GM18951 (cell line): ENCODE measurements at regions not wholly inside any gene's neighbourhood (a gene's known extent, or its start where the extent isn't known, plus 50 kb on each side); places are given as distances from the start of the nearest gene placed in this dataset.
"Not testable (repeated sequence)": the region's sequence is repeated elsewhere in the genome, so short reads cannot be mapped to it uniquely, and the experiment has no call there.

Source experiments
- POLR2A ChIP-seq: IDR thresholded peaks from 4 replicates; pipeline ENCODE4 v1.6.1; 2011; ENCODE audit warnings: mild to moderate bottlenecking; ENCODE audit not compliant: insufficient read length, insufficient read depth; ENCODE audit errors: extremely low read depth
- in situ Hi-C: fragments of 300-500 bp; cut with MboI; formaldehyde crosslinking; loops from one replicate; pipeline ENCODE4 v1.12.0; 2022; ENCODE audit warnings: low sequenced_read_pairs, mixed read lengths, inconsistent platforms; ENCODE audit not compliant: unreplicated experiment

DNA sequence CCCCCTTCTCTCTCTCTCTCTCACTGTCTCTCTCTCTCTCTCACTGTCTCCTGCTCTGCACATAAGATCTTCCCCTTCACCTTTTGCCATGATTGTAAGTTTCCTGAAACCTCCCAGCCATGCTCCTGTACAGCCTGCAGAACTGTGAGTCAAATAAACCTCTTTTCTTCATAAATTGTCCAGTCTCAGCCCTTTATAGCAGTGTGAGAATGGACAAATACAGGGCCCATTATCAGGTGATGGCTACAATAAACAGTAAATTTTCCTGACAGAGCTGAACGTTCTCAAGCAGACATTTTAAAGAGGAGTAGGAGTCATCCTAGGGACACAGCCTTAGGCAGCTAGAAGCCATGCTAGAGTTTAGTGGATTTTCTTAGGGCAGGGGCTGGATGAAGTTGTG, 1679.7 kb upstream of the B3GALT2 start:
- in situ Hi-C loops, result no loop called here
- no peak for TF ChIP-seq POLR2A

DNA sequence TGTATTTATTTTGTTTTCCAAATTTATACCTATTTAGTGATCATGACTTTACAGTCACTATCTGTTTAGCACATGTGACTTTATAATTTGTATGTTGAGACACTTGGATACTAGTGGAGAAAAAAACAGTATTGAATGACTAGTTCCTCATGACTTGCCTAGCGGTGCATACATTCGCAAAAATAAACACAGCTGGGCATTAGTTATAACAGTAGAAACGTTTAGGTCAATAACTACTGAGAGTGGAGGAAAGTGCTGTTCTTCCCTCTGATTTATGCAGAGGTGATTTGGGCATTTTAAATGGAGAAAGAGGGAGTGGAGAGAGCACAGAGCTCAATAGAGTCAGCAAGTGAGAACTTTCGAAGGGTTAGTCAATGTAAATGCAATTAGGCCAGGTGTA, 1679.0 kb upstream of the B3GALT2 start:
- no peak for TF ChIP-seq POLR2A
- in situ Hi-C loops, result no loop called here

DNA sequence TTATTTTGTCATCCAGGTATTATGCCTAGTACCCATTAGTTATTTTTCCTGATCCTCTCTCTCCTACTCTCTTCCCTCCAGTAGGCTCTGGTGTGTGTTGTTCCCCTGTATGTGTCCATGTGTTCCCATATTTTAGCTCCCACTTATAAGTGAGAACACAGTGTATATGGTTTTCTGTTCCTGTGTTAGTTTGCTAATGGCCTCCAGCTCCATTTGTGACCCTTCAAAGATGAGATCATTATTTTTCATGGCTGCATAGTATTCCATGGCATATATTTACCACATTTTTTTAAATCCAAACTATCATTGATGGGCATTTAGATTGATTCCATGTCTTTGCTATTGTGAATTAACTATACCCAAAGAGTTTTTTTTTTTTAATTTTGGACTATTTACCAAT, 1675.7 kb upstream of the B3GALT2 start:
- in situ Hi-C loops, result no loop called here
- TF ChIP-seq POLR2A, result no peak

DNA sequence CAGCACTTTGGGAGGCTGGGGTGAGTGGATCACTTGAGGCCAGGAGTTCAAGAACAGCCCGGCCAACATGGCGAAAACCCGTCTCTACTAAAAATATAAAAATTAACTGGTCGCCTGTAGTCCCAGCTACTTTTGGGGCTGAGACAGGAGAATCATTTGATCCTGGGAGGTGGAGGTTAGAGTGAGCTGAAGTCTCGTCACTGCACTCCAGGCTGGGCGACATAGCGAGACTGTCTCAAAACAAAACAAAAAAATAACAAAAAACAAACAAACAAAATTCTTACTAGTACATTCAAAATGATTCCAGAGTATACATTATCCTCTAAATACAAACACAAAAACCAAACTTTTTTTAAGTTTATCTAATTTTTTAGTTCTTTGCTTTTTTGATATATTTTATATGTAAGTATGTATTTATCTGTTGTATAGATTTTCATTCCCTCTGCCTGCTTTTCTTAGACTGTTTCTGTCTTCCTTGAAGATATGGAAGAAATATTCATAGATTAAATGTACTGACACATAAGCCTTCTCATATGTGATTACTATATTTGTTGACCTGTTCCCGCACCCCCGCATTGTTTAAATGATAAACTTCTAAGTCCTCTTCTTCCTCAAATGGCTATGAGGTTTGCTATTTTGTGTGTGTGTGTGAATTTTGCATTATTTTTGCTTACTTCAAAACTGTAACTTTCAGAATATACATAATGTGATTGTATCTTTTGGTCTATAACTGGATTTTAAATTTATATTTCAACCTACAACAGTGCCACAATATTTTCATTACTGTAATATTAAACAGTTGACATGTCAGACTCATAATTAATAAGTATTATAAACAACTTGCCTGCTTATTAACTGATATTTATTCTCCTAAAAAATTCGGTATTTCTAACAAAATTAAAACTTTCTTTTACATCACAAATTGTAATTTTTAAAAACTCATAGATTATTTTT, 1674.1 kb upstream of the B3GALT2 start:
- in situ Hi-C loops, result no loop called here
- TF ChIP-seq POLR2A, result no peak

DNA sequence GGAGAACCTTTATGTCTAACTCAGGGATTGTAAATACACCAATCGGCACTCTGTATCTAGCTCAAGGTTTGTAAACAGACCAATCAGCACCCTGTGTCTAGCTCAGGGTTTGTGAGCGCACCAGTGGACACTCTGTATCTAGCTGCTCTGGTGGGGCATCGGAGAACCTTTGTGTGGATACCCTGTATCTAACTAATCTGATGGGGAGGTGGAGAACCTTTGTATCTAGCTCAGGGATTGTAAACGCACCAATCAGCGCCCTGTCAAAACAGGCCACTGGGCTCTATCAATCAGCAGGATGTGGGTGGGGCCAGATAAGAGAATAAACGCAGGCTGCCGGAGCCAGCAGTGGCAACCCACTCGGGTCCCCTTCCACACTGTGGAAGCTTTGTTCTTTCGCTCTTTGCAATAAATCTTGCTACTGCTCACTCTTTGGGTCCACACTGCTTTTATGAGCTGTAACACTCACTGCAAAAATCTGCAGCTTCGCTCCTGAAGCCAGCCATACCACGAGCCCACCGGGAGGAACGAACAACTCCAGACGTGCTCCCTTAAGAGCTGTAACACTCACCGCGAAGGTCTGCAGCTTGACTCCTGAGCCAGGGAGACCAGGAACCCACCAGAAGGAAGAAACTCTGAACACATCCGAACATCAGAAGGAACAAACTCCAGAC, 1673.2 kb upstream of the B3GALT2 start:
- in situ Hi-C loops, result not testable (repeated sequence)

DNA sequence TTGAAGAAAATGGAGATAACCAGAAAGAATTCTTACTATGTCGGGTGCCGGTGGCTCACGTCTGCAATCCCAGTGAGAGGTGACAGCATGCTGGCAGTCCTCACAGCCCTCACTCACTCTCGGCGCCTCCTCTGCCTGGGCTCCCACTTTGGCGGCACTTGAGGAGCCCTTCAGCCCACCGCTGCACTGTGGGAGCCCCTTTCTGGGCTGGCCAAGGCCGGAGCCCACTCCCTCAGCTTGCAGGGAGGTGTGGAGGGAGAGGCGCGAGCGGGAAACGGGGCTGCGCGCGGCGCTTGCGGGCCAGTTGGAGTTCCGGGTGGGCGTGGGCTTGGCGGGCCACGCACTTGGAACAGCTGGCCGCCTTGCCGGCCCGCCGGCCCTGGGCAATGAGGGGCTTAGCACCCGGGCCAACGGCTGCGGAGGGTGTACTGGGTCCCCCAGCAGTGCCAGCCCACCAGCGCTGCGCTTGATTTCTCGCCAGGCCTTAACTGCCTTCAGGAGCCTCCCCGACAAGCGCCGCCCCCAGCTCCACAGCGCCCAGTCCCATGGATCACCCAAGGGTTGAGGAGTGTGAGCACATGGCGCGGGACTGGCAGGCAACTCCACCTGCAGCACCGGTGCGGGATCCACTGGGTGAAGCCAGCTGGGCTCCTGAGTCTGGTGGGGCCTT, 1672.5 kb upstream of the B3GALT2 start:
- in situ Hi-C loops, result not testable (repeated sequence)

DNA sequence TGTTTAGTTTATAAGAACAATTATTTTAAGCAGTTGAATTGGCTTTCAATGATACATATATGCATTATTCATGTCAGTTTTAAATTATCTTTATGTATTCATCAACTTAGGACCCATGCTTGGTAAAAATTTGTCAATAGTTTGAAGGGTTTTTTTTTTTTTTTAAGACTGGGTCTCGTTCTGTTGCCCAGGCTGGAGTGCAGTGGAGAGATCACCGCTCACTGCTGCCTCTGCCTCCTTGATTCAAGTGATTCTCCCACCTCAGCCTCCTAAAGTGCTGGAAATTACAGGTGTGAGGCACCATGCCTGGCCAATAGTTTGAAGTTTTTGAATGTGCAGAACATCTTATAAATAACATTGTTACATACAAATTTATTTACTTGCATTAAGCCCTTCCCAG, 1671.0 kb upstream of the B3GALT2 start:
- TF ChIP-seq POLR2A, result no peak
- in situ Hi-C loops, result no loop called here

DNA sequence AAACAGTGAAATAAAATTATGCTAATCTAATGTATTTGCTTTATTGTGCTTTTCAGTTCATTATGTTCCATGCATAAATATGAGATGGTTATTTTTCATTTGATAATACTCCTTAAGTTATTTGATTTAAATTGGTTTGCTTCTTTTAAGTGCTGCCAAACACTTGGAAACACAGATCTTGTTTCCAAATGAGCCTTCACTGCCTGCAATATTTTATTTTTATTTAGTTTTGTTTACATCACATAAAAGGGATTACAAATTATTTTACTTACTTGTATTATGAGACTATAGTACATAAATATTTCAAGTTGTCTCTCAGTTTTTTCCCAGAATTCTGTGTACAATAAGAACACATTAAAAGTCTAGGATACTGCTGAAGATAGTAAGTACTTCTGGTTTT, 1662.4 kb upstream of the B3GALT2 start:
- in situ Hi-C loops, result no loop called here
- no peak for TF ChIP-seq POLR2A

DNA sequence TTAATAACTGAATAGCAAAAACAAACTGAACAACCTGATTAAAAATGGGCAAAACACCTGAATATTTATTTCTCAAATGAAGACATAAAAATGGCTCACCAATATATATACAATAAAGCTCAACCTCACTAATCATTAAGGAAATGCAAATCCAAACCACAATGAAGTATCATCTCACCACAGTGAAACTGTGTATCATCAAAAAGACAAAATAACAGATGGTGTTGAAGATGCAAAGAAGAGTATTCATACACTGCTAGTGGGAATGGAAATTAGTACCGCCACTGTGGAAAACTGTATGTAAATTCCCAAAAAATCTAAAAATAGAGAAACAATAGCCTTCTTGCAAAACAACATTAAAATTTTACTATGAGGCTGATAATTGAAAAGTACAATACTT, 1660.1 kb upstream of the B3GALT2 start:
- in situ Hi-C loops, result no loop called here
- no peak for TF ChIP-seq POLR2A

DNA sequence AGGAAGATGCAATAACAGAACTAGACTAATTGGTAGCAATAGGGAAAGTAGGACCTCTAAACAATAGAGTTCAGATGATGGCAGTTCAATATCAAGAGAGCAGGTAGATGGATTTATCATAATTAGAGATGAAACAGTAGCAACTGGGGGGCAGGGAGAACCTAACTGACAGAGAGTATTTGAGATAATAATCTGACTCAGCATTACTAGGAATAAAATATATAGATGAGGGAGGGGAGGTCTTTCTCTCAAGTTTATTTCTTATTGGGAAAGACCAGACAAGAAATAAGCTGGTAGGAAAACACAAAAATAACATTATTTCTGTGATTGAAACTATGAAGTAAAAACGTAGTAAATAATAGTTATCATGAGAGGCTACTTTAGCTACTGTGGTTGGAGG, 1656.7 kb upstream of the B3GALT2 start:
- in situ Hi-C loops, result no loop called here
- TF ChIP-seq POLR2A, result no peak

DNA sequence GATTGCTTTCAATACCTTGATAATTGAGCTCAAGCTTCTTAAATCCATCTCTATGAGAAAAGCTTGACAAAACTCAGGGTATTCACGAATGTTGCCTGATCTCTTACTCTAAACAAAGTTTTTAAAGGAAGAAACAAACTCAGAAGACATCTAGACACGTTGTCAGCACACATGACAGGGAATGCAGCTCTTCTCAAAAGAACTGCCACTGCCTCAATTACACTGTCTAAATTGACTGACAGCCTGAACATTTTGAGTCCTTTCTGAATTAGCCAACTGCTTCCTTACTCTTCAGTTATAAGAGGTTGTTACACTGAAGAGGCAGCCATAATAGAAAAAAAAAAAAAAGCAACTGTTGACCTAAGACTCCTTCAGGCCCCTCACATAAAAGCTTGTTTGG, 1646.7 kb upstream of the B3GALT2 start:
- in situ Hi-C loops, result no loop called here
- TF ChIP-seq POLR2A, result no peak

DNA sequence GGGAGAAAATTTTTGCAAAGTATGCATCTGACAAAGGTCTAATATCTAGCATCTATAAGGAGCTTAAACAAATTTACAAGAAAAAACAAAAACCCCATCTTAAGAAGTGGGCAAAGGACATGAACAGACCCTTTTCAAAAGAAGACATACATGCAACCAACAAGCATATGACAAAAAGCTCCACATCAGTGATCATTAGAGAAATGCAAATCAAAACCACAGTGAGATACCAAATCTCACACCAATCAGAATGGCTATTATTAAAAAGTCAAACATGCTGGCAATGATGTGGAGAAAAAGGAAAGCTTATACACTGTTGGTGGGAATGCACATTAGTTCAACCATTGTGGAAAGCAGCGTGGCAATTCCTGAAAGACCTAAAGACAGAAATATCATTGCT, 1645.2 kb upstream of the B3GALT2 start:
- in situ Hi-C loops, result not testable (repeated sequence)

DNA sequence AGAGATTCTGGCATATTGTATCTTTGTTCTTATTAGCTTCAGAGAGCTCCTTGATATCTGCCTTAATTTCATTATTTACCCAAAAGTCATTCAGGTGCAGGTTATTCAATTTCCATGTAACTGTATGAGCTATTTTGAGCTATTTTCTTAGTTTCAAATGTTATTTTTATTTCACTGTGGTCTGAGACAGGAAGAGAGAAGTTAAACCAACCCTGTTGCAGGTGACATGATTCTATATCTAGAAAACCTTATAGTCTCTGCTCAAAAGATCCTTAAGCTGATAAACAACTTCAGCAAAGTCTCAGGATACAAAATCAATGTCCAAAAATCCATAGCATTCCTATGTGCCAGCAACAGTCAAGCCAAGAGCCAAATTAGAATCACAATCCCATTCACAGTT, 1644.0 kb upstream of the B3GALT2 start:
- TF ChIP-seq POLR2A, result no peak
- in situ Hi-C loops, result no loop called here

DNA sequence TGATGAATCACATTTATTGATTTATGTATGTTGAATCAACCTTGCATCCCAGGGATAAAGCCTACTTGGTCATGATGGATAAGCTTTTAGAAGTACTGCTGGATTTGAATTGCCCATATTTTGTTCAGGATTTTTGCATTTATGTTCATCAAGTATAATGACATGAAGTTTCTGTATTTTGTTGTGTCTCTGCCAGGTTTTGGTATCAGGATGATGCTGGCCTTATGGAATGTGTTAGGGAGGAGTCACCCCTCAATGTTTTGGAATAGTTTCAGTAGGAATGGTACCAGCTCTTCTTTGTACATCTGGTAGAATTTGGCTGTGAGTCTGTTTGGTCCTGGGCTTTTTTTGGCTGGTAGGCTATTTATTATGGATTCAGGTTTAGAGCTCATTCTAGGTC, 1643.1 kb upstream of the B3GALT2 start:
- in situ Hi-C loops, result no loop called here

More for the DNA sequence above, 1643.1 kb upstream of the B3GALT2 start:
- TF ChIP-seq POLR2A, result no peak
